ENCODE measurements at regions not wholly inside any gene's neighbourhood (a gene's known extent, or its start where the extent isn't known, plus 50 kb on each side); places are given as distances from the start of the nearest gene placed in this dataset.

DNA sequence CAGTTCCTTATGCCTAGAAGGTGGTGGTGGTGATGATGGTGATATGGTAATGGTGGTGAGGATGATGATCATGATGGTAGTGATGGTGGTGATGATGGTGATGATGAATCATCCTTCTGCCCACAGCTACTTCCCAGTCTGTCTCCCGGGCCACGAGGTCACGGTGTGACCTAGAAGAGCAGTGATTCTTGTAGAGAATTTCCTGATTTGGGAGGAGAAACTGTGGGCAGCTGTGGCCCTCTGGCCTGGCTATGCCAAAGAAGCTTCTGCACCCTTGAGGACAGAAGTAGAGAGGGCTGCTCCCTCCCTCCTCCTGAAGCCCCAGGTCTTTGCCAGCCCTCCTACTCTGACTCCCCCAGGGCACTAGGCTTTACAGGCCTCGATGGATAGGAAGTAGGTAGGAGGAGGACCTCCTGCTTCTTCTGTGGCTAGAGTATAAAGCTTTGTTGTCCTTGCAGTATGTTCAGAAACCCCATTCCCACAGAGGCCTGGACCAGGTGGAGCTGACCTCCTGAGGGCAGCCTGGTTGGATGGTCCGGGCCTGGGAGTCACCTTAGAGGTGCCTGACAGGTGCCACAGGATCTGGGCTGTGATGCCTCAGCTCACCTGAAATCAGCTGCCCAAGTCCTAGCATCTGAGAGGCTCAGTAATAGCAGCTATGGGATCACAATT, 57.9 kb upstream of the EPAS1 start:
- TF ChIP-seq, protein P1, sequence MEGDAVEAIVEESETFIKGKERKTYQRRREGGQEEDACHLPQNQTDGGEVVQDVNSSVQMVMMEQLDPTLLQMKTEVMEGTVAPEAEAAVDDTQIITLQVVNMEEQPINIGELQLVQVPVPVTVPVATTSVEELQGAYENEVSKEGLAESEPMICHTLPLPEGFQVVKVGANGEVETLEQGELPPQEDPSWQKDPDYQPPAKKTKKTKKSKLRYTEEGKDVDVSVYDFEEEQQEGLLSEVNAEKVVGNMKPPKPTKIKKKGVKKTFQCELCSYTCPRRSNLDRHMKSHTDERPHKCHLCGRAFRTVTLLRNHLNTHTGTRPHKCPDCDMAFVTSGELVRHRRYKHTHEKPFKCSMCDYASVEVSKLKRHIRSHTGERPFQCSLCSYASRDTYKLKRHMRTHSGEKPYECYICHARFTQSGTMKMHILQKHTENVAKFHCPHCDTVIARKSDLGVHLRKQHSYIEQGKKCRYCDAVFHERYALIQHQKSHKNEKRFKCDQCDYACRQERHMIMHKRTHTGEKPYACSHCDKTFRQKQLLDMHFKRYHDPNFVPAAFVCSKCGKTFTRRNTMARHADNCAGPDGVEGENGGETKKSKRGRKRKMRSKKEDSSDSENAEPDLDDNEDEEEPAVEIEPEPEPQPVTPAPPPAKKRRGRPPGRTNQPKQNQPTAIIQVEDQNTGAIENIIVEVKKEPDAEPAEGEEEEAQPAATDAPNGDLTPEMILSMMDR (IDR thresholded peaks at IDR 0.05) = no peak
- H3K36me3 Mint-ChIP-seq = no peaks in the 10 kb centered on the region
- H3K27ac ChIP-seq (ENCODE audit: low read depth in 1 of 2, low read length in 2 of 2) = no peak overlapping the region
- H3K27me3 ChIP-seq (ENCODE audit: control insufficient read depth in 2 of 2, insufficient read depth in 2 of 2, low read length in 2 of 2) = no peaks in the 10 kb centered on the region
- H3K4me3 Mint-ChIP-seq = no peak overlapping the region
- no peaks in the 10 kb centered on the region for H3K79me2 ChIP-seq (ENCODE audit: insufficient read depth, low read length)
- H3K4me1 Mint-ChIP-seq = peaks cover 13% of the 10 kb centered on the region
- H2AFZ ChIP-seq (ENCODE audit: insufficient read depth, low read depth, low read length, poor library complexity, severe bottlenecking) = peak overlapping the region; percentile 1
- H3K27ac Mint-ChIP-seq = peak overlapping the region in 4 of 7 donors; percentile 1 to 51 (median 16)
- no peak overlapping the region for H3K4me3 ChIP-seq (replicated peaks in 1 of 3; ENCODE audit: low read depth in 2 of 3, low read length in 3 of 3)
- peaks cover 1 to 6% (median 4%) of the 10 kb centered on the region in 3 donors for H3K27me3 Mint-ChIP-seq (ENCODE audit: low read depth in 3 of 3)
- WGBS (ENCODE audit: insufficient coverage) = 100% methylated on average over 1 of the region's 5 CpGs
- no peaks in the 10 kb centered on the region for H3K9me3 ChIP-seq (replicated peaks in 1 of 2; ENCODE audit: control insufficient read depth in 1 of 2, insufficient read depth in 1 of 2, low read length in 2 of 2)
- peak; percentile 25 to 86 (median 50) for DNase-seq
- intact Hi-C loops (cut with micrococcal nuclease) = loop anchor here in 1 of 2 donors (10.0 kb wide), 1 partner anchor 125 kb away; no protein-coding TSS in a partner anchor
- H3K4me2 ChIP-seq (replicated peaks; ENCODE audit: extremely low read depth, low read length, poor library complexity, severe bottlenecking) = no peak overlapping the region
- peaks cover 0 to 3% of the 10 kb centered on the region in 2 donors for H3K4me1 ChIP-seq (ENCODE audit: control insufficient read depth in 1 of 2, insufficient read depth in 2 of 2, low read length in 2 of 2)
- H3K36me3 ChIP-seq (replicated peaks in 1 of 2; ENCODE audit: control insufficient read depth in 1 of 2, insufficient read depth in 2 of 2, low read length in 2 of 2) = no peaks in the 10 kb centered on the region
- peaks cover 0 to 4% (median 0%) of the 10 kb centered on the region in 7 donors for H3K9me3 Mint-ChIP-seq
- H3K9ac ChIP-seq (ENCODE audit: insufficient read depth, low read length, poor library complexity, severe bottlenecking) = no peak overlapping the region
- no peaks in the 10 kb centered on the region for H4K20me1 ChIP-seq (ENCODE audit: insufficient read depth, low read length)

DNA sequence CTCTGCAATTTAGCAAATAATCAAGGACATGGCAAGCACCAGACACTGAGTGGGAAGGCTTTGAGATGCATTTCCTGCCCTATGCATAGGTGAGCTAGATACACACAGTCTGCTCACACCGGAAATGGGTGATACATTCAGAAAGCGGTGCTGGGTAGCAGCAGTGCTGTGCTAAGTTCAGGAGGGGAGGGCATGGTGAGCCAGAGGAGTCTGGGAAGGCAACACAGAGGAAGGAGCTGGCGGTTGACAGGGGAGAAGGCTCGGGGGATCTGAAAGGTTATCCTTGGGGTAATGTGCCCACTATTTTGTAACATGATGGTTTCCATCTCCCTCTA, 57.4 kb upstream of the EPAS1 start:
- H3K9me3 ChIP-seq (replicated peaks in 1 of 2; ENCODE audit: control insufficient read depth in 1 of 2, insufficient read depth in 1 of 2, low read length in 2 of 2) = no peaks in the 10 kb centered on the region
- H3K4me1 ChIP-seq (ENCODE audit: control insufficient read depth in 1 of 2, insufficient read depth in 2 of 2, low read length in 2 of 2) = peaks cover 0 to 3% of the 10 kb centered on the region in 2 donors
- H3K36me3 Mint-ChIP-seq = no peaks in the 10 kb centered on the region
- no peaks in the 10 kb centered on the region for H3K27me3 ChIP-seq (ENCODE audit: control insufficient read depth in 2 of 2, insufficient read depth in 2 of 2, low read length in 2 of 2)
- TF ChIP-seq, protein P1 (IDR thresholded peaks at IDR 0.05) = no peak
- no peak overlapping the region for H3K9ac ChIP-seq (ENCODE audit: insufficient read depth, low read length, poor library complexity, severe bottlenecking)
- peaks cover 1 to 6% (median 4%) of the 10 kb centered on the region in 3 donors for H3K27me3 Mint-ChIP-seq (ENCODE audit: low read depth in 3 of 3)
- no peak overlapping the region for H2AFZ ChIP-seq (ENCODE audit: insufficient read depth, low read depth, low read length, poor library complexity, severe bottlenecking)
- H3K4me3 ChIP-seq (replicated peaks in 1 of 3; ENCODE audit: low read depth in 2 of 3, low read length in 3 of 3) = no peak overlapping the region
- no peak overlapping the region for H3K4me3 Mint-ChIP-seq
- H4K20me1 ChIP-seq (ENCODE audit: insufficient read depth, low read length) = no peaks in the 10 kb centered on the region
- WGBS (ENCODE audit: insufficient coverage) = 93% methylated on average over 2 of the region's 4 CpGs
- H3K4me2 ChIP-seq (replicated peaks; ENCODE audit: extremely low read depth, low read length, poor library complexity, severe bottlenecking) = no peak overlapping the region
- no peaks in the 10 kb centered on the region for H3K36me3 ChIP-seq (replicated peaks in 1 of 2; ENCODE audit: control insufficient read depth in 1 of 2, insufficient read depth in 2 of 2, low read length in 2 of 2)
- H3K4me1 Mint-ChIP-seq = peaks cover 13% of the 10 kb centered on the region
- H3K27ac ChIP-seq (ENCODE audit: low read depth in 1 of 2, low read length in 2 of 2) = no peak overlapping the region
- intact Hi-C loops (cut with micrococcal nuclease) = loop anchor here in 1 of 2 donors (10.0 kb wide), 1 partner anchor 125 kb away; no protein-coding TSS in a partner anchor
- peak overlapping the region in 3 of 7 donors; percentile 6 to 22 (median 11) for H3K27ac Mint-ChIP-seq
- H3K9me3 Mint-ChIP-seq = peaks cover 0 to 4% (median 0%) of the 10 kb centered on the region in 7 donors
- no peaks in the 10 kb centered on the region for H3K79me2 ChIP-seq (ENCODE audit: insufficient read depth, low read length)
- DNase-seq = no peak
